Stimulated activated CD4-positive, alpha-beta T cell treated with anti-CD3 and anti-CD28 coated beads, Interleukin-15, amount 100 ng/mL, for 24 hours (primary cell): ENCODE measurements at regions not wholly inside any gene's neighbourhood (a gene's known extent, or its start where the extent isn't known, plus 50 kb on each side); places are given as distances from the start of the nearest gene placed in this dataset.
"Not testable (repeated sequence)": the region's sequence is repeated elsewhere in the genome, so short reads cannot be mapped to it uniquely, and the experiment has no call there.

Experiments used
- DNase-seq: peaks from one replicate; pipeline ENCODE4 v3.0.0-alpha.2; 2020

DNA sequence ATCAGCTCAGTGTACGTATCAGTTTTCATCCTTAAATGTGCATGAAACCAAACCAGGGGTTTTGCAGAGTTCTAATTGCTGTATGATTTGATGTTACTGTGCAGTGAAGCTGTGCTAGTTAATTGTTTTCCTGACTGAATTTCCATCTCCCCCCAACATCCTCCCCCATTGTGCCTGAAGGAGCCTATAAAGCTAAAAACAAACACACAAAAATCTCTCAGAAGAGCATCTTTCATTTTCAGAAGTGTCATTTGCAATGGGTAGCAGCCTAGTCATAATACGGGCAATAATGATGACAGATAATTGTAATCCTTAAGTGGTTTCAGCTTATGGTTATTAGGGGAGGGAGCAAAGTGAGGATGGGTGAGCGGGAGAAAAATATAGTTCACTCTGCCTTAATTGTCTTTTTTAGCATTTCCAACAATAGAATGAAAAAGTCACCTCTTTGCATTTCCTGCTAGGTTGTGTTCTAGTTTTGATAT lies 207.9 kb upstream of the TBL1XR1 start:
- DNase-seq = no peak

DNA sequence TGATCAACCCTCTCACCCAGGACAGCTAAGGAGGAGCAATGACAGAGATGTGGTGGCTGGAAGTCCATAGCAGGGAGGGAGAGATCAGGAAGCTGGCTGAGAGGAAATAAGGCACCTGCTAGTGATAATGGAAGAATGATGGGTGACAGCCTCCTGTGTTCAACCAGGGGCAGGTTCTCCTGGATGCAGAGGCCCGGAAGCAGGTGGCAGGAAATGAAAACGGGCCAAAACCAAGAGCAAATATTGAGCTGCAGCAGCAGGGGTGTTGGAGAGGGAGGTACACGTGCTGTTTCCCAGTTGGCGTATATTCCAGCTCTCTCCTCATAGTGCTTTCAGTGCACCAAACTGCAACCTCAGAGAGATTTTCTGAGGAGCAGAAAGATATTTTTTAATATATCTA lies 213.4 kb upstream of the TBL1XR1 start:
- DNase-seq = no peak

DNA sequence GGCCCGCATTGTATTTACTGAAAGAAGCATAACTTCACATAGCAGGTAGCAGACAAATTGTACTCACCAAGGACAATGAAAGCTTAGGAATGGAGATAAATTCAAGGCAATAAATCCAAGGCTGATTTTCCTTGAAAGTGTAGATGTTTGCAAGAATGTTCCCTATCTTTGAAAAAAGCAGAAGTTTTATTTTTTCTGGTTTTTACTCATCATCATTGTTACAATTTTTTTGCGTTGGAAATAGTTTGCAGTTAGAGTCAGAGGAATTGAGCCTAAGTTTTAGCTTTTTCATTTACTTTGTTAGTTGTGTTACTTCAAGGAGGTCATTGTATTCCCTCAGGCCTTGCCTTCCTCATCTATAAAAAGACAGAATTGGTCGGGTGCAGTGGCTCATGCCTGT lies 213.9 kb upstream of the TBL1XR1 start:
- DNase-seq = no peak

DNA sequence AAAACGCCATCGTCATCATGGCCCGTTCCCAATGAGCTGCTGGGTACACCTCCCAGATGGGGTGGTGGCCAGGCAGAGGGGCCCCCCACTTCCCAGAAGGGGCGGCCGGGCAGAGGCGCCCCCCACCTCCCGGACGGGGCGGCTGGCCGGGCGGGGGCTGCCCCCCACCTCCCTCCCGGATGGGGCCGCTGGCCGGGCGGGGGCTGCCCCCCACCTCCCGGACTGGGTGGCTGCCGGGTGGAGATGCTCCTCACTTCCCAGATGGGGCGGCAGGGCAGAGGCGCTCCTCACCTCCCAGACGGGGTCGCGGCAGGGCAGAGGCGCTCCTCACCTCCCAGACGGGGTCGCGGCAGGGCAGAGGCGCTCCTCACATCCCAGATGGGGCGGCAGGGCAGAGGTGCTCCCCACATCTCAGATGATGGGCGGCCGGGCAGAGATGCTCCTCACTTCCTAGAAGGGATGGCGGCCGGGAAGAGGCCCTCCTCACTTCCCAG lies 215.4 kb upstream of the TBL1XR1 start:
- DNase-seq = not testable (repeated sequence)

DNA sequence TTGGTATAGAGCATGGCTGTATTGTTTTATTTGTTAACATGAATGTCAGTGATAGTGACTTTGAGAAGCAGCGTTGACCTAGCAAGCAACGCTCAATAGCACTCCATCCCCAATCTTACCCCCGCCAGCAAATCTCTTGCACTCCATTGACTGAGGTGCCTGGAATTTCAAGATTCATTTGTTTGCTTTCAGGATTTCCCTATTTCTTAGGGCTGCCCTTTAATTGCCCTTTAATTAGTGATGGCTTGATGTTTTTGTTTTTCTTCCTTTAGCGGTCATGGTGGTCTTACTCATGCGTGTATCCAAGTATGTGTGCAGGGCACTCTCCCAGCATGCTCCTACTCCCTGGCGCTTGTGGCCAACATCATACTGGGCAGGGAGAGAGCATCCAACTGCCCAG lies 216.8 kb upstream of the TBL1XR1 start:
- DNase-seq = no peak

DNA sequence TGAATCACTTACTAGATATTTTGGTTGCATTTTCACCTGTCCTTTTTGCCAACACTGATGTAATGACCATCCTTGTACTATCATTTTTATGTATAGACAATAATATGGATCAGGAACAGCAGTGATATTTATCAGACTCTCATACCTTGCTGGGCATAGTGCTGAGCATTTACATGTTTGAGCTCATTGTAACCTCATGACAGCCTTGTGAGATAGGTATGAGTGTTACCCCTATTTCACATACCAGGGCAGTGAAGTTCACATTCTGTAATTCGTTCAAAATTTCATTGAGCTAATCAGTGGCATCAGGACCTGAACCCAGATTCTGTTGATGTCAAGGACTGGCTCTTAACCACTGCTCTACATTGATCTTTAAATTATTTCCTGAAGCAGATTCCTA lies 221.5 kb upstream of the TBL1XR1 start:
- no peak for DNase-seq

DNA sequence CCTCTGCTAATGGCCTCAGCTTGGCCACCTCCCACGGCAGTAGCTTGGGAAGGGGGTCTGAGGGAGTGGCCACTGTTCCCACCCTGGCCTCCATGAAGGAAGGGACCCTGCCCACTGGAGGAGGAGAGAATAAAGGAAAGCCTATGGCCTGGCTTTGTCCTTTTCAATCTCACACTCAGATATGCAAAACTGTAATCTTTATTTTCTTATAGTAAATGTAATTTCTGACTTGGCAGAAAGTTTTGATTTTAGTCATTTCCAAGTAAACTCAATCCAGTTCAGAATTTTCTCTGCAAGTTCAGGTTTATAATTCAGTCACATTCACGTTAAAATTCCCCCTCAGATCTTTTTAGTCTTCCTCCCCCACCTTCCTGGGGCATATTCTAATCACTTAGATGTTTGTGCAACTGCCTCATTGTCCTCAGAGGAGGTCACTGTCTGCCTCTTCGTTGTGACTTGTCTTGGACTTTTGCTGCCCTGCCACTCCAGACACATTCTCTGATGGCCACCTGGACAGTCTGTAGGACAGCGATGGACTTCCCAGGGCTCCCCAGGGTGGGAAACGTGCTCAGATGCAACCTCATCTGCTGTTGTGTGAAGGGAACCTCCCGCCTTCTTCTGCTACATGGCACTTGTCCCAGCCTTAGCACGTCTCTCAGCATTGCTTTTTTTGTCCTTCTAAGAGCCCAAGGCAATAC lies 222.8 kb upstream of the TBL1XR1 start:
- DNase-seq = peak; percentile 15

DNA sequence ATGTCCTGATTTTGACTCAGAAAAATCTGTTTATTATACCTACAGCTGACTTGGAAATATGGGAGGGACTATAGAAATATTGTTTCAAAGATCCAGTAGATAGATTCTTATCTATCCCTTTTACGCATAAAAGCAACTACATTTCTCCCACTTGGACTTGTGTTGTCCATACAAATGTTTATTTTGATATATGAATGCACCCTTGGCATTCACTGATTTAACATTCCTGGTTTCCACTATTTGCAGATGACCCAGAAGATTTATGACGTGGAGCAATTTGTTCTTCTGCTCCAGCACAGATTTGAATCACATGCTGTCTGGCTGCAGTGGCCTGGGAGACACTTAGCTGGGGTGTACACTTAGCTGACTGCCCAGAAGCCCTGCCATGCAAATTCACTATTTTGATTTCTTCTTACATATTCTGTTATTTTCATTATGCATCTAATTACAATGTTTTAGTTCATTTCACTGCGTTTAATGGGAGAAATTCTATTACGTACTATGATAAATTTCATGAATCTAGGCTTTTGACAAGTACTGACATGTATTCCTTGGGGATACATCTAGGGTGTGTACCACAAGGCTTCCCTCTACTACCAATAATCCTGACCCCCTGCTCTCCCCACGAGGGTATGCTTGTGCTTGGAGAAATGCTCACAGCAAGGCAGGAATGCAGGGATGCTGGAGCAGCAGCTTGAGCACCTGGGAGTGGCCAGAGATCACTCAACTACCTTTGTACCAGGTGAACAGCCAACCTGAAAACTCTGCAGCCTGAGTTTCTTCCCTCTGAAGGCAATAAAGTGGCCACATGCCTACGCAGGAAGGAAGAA lies 223.6 kb upstream of the TBL1XR1 start:
- no peak for DNase-seq

DNA sequence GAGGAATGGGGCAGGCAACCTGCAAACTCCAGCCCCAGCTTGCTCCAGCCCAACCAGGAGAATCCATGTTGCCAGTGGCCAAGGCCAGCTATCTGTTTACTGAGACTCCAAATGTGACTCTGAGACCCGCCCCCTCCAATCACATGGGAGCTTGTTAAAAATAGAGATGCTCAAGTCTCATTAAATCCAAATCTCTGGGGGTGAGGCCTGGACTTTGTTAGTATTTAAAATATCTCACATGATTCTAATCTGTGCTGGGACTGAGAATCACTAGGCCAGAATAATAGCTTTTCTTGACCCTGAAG lies 224.2 kb upstream of the TBL1XR1 start:
- no peak for DNase-seq

DNA sequence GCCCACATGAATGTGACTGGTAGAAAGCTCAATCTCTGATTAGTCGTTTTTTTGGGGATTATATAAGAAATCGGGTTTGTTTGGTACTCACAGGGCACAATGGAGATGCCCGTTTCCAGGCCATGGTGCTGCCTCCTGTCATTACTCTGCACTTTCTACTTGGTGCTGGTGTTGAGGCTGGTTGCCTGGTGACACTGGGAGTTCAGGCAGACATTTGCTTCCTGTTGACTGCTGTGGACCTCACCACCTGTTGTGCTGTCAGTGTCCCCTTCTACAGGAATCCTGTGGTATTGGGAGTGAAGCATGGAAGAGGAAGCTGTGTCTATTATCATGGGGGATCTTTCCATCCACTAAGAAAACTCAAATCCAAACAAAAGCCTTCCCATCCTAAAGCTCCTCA lies 227.2 kb upstream of the TBL1XR1 start:
- no peak for DNase-seq

DNA sequence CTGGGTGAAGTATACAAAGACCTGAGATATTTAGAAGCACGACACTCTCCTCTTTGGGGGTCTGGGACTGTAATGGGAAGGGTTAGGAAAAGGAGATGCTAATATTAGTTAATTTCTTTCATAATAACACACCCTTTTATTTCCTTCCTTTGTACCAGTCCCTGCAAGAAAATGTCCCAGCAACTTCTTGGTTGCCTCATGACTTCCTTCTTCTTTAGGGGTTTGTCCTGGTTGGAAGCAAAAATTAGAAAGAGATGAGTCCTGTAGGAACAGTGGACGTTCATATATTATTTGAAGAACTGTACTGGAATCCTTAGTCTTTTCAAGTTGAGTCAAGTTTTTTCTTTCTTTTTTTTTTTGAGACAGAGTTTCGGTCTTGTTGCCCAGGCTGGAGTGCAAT lies 227.8 kb upstream of the TBL1XR1 start:
- no peak for DNase-seq

DNA sequence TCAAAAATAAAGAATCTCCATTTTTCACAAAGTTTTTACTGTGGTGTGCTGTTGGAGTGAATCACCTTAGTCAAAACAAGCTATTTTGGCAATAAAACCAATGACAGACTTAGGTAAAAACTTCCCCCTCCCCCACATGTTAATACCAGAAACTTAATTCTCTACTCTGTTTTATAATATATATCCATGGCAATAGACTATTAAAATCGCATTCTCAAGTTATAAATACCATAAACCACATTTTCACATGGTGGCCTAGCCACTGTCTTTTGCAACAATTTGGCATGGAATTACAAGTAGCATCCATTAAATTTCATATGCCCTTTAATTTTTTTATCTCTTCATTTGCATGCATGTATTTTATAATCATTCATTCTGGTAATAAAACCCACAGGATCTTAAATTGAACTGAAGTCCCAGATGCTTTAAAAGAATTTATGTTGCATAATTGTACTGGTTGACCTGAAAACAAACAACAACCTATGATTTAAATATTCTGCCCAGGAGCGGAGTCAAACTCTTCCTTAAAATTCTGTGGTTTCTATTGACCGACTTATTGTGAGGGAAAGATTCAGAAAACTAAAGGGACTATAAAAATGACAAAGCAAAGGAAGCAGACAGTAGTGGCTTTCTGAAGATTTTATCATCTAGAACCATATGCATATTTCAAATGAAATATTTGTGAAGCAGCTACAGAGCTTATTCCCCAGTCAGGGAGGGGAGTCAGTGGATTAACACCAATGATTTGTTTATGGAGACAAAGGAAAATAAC lies 229.0 kb upstream of the TBL1XR1 start:
- no peak for DNase-seq

DNA sequence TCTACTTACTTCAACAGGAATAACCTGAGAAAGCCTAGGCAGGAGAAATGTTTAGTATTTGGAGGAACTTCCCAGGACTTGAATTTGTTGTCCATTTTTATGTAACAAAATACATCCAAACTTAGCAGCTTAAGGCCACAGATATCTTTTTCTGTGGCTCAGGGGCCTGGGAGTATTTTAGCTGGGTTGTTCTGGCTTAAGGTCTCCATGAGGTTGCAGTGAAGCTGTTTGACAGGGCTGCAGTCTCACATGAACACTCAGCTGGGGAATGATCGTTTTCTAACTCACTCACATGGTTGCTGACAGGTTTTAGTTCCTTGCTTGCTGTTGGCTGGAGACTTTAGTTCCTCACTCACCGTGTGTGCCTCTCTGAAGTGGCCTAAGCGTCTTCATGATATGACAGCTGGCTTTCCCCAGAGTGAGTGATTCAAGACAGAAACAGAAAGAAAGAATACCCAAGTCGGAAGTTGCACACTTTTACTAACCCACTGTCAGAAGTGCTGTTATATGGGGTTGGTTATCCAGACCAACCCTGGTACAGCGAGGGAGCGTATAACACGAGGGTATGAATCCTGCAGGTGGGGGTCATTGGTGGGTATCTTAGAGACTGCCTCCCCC lies 229.7 kb upstream of the TBL1XR1 start:
- peak; percentile 70 for DNase-seq

DNA sequence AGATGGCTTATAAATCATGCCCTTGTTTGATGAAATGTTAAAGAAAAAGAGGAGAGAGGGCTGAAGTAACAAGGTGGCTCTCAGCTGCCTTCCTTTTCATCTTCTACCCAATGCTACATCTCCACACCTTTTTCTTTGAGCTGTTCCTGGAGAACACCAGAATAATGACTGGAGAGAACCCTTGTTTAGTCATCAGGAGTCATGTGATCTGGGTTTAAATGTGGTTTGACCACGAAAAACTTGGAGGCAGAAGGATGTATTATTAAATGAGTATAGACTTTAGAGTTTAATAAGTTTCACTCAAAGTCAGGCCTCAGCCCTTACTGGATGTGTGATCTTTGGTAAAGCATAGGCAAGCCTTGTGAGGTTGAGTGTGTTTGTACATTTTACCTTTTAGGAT lies 230.3 kb upstream of the TBL1XR1 start:
- peak; percentile 19 for DNase-seq

DNA sequence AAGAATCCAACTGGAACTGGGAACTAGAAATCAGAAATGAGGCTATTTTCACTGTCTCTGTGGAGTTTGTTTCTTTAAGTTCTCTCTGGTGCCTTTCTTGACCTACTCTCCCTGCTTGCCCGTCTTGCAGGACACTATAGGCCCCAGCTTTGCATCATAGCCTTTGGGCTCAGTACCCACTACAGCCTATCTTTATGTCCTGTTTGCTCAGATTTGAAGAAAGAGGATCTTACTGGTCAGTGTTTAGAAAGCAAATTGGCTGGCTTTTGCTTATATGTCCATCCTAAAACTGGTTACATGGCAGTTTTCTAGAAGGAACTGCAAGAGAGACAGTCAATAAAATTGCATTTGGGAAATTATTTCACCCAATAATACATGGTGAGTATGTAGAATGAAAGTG lies 231.8 kb upstream of the TBL1XR1 start:
- DNase-seq = no peak

DNA sequence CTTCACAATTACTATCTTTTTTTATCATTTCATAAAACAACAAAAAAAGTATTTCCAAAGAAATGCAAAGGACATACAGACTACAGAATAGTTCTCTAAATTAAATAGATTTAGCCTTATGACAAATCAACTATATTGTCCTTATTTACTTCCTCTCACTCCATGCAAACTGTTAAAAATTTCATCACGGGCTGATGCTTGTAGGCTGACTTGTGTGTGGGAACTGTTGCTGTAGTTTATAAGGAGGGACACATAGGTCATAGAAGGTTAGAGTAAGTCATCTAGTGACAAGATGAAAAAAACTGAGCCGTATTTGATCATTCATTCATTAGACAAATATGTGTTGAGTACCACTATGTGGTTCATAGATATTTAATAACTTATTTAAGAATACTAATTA lies 232.5 kb upstream of the TBL1XR1 start:
- DNase-seq = no peak

DNA sequence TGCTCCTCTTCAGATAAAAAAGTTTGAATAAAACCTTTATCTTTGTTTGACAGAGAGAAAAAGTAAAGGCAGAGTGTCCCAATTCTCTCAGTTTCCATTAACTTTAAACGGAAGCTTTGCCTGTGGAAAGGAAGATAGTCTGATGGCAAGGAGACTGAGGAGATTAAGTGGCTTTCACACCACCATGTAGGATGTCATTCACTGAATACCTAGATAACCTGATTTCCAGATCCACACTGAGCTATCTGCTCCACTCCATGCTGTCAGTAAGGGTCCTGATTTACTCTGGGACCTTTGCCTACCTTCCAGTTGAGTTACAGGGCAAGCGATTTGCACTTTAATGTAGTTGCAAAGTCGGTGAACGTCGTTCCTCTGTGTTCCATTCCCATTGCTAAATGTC lies 233.4 kb upstream of the TBL1XR1 start:
- no peak for DNase-seq

DNA sequence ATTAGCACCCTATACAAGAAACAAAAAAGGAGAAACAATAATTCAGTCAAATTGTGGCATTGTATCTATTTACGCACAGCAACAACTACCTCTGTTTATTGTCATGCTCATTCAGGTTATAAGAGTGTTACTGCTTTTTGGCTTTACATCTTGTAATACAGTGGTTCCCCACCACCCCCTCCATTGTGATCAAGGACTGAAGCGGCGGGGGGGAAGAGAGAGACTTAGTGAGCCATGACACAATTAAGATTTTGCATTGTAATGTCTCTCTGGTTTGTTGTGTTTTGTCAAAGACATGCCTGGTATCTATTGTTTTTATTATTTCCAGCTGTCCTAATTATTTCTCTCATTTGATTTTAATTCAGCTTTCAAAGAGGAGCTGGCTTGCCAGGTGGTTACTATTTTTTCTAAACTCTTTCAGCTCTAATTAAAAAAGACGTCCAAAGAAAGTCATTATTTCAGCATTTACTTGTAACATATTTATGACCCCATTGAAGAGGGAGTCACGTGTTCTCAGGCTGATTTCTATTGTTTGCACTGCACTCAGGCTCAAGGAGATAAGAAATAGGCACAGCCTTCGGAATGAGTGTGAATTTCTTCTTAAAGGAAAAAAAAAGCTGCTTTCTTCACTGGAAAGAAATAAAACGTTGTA lies 234.4 kb upstream of the TBL1XR1 start:
- DNase-seq = no peak

DNA sequence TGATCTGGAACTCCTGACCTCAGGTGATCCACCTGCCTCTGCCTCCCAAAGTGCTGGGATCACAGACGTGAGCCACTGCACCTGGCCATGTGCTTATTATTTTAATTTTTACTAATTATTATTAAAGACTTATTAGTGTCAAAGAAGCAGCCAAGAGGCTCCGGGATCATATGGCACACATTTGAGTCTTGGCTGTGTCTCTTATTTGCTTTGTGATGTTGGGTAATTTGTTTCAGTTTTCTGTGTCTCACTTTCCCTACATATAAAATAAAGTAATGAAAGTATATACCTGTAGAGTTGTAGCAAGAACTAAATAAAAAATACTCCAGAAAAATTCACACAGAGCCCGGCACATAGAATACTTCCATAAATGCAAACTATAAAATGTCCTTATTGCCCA lies 238.0 kb upstream of the TBL1XR1 start:
- DNase-seq = no peak

DNA sequence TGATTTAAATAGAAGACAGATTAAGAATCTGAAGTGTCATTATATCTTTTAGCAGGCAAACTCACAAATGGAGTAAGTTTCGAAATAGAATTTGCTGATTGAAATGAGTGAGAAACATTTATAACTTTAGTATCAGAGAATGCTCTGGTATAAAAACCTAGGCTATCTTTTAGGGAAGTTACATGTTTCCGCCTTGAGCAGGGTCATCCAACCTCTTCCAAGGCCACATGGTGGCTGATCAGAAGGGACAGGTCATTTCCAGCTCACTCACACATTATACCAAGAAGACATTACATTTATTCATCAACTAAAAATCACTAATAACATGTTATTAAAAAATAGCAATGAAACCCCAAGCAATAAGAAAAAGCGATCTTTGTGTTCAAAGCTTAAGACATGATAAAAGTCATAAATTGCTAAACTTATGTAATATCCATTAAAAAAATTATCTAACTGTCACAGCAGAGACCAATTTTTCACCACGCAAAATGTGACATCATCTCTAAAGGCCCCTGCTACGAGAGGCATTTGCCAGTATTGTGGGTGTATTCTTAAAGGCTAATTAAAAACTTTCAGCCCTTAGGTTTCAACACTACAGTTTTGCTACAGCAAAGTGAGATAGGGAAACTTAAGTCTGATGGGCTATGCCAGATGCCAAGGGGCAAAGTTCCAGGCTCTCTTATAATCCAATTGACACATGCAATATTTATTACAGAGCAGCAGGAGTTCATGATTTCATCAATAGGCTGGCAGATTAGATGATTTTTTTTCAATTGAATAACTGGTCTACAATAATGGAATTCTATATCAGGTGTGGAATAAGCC lies 240.4 kb upstream of the TBL1XR1 start:
- no peak for DNase-seq

DNA sequence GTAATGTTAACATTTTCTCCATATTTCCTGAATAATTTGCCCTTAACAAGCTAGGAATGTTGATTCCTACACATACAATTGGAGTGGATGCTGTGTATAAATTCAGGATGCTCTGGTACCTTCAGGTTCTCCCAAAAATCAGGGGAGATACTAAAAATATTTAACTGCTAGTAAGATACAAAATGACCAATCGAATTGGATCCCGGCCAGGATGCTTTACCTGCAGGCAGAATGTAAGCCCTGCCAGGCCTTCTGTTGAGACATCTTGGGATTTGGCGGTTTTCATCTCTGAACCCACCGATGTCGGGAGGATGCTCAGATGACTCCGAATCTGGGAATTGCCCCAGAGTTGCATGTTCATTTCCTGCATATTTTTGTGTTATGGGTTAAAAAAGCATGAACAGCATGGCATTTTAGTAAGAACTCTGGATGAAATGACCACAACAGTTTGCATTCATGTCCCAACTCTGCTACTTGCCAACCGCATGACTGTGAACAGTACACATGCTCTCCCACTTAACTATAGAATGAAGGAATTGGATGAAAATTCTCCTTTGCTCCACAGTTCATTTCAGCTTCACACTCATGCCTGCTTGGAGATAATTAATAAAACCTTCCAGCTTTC lies 241.4 kb upstream of the TBL1XR1 start:
- DNase-seq = no peak
